ENCODE measurements at regions not wholly inside any gene's neighbourhood (a gene's known extent, or its start where the extent isn't known, plus 50 kb on each side); places are given as distances from the start of the nearest gene placed in this dataset.

- Histone ChIP-seq H3K9me3 (ENCODE audit: insufficient read depth, low read length) (peaks cover 4% of the 10 kb centered on the region; the same call in 1 of the 2 replicates), H3K4me1 (ENCODE audit: insufficient read depth, insufficient read length) (peaks cover 28% of the 10 kb centered on the region), H3K36me3 (ENCODE audit: insufficient read depth, insufficient read length, low read length) (no peaks in the 10 kb centered on the region), H3K9ac (ENCODE audit: insufficient read length, low read depth) (peak overlapping the region; percentile 46), H3K27me3 (ENCODE audit: insufficient read depth, insufficient read length) (peaks cover 4% of the 10 kb centered on the region), H3K4me3 (ENCODE audit: insufficient read length, low read depth) (peak overlapping the region; percentile 44)
- DNase-seq (ENCODE audit: low read depth, low spot score): no peak
- TF ChIP-seq SUZ12 (IDR thresholded peaks at IDR 0.05; ENCODE audit: extremely low read depth, insufficient read depth, insufficient read length) (no peak), ZNF274 (IDR thresholded peaks at IDR 0.05; ENCODE audit: low read depth, low read length) (no peak), YY1 (IDR thresholded peaks at IDR 0.05; ENCODE audit: insufficient read depth, insufficient read length) (no peak)
Observed at GRCh38 chr4:3861720-3862639, 95.8 kb downstream of the ADRA2C start.

GRCh38 chr4:3862640-3863420, 96.6 kb downstream of the ADRA2C start:
- H3K4me3 ChIP-seq (ENCODE audit: insufficient read length, low read depth): peak overlapping the region; percentile 44

GRCh38 chr4:3863841-3864741, 97.9 kb downstream of the ADRA2C start:
- peaks cover 5% of the 10 kb centered on the region for H3K27me3 ChIP-seq (ENCODE audit: insufficient read depth, insufficient read length)
- TF ChIP-seq SUZ12 (IDR thresholded peaks at IDR 0.05; ENCODE audit: extremely low read depth, insufficient read depth, insufficient read length) (no peak), ZNF274 (IDR thresholded peaks at IDR 0.05; ENCODE audit: low read depth, low read length) (no peak), YY1 (IDR thresholded peaks at IDR 0.05; ENCODE audit: insufficient read depth, insufficient read length) (no peak)
- DNase-seq (ENCODE audit: low read depth, low spot score): no peak
- H3K9ac ChIP-seq (ENCODE audit: insufficient read length, low read depth): no peak overlapping the region
- no peaks in the 10 kb centered on the region for H3K36me3 ChIP-seq (ENCODE audit: insufficient read depth, insufficient read length, low read length)
- peaks cover 19% of the 10 kb centered on the region; the same call in 1 of the 2 replicates for H3K9me3 ChIP-seq (ENCODE audit: insufficient read depth, low read length)
- no peak overlapping the region for H3K4me3 ChIP-seq (ENCODE audit: insufficient read length, low read depth)
- peaks cover 30% of the 10 kb centered on the region for H3K4me1 ChIP-seq (ENCODE audit: insufficient read depth, insufficient read length)

More at GRCh38 chr4:3862640-3863420, 96.6 kb downstream of the ADRA2C start:
- peak overlapping the region; percentile 57 for H3K9ac ChIP-seq (ENCODE audit: insufficient read length, low read depth)
- peaks cover 4% of the 10 kb centered on the region for H3K27me3 ChIP-seq (ENCODE audit: insufficient read depth, insufficient read length)
- H3K36me3 ChIP-seq (ENCODE audit: insufficient read depth, insufficient read length, low read length): no peaks in the 10 kb centered on the region
- TF ChIP-seq YY1 (IDR thresholded peaks at IDR 0.05; ENCODE audit: insufficient read depth, insufficient read length): no peak
- TF ChIP-seq SUZ12 (IDR thresholded peaks at IDR 0.05; ENCODE audit: extremely low read depth, insufficient read depth, insufficient read length): no peak
- no peak for TF ChIP-seq ZNF274 (IDR thresholded peaks at IDR 0.05; ENCODE audit: low read depth, low read length)
- peak; percentile 79 for DNase-seq (ENCODE audit: low read depth, low spot score)
- H3K9me3 ChIP-seq (ENCODE audit: insufficient read depth, low read length): peaks cover 12% of the 10 kb centered on the region; the same call in 1 of the 2 replicates
- H3K4me1 ChIP-seq (ENCODE audit: insufficient read depth, insufficient read length): peaks cover 28% of the 10 kb centered on the region

- H3K9ac ChIP-seq (ENCODE audit: insufficient read length, low read depth): no peak overlapping the region
- no peaks in the 10 kb centered on the region for H3K36me3 ChIP-seq (ENCODE audit: insufficient read depth, insufficient read length, low read length)
- H3K4me1 ChIP-seq (ENCODE audit: insufficient read depth, insufficient read length): peaks cover 30% of the 10 kb centered on the region
- no peak for TF ChIP-seq ZNF274 (IDR thresholded peaks at IDR 0.05; ENCODE audit: low read depth, low read length)
- no peak for TF ChIP-seq SUZ12 (IDR thresholded peaks at IDR 0.05; ENCODE audit: extremely low read depth, insufficient read depth, insufficient read length)
- no peak for TF ChIP-seq YY1 (IDR thresholded peaks at IDR 0.05; ENCODE audit: insufficient read depth, insufficient read length)
- no peak for DNase-seq (ENCODE audit: low read depth, low spot score)
- no peak overlapping the region for H3K4me3 ChIP-seq (ENCODE audit: insufficient read length, low read depth)
- H3K9me3 ChIP-seq (ENCODE audit: insufficient read depth, low read length): peaks cover 19% of the 10 kb centered on the region; the same call in 1 of the 2 replicates
- H3K27me3 ChIP-seq (ENCODE audit: insufficient read depth, insufficient read length): peaks cover 15% of the 10 kb centered on the region
Observed at GRCh38 chr4:3864742-3865721, 98.8 kb downstream of the ADRA2C start.

GRCh38 chr4:3865986-3866812, 100.0 kb downstream of the ADRA2C start:
- Histone ChIP-seq H3K36me3 (ENCODE audit: insufficient read depth, insufficient read length, low read length) (no peaks in the 10 kb centered on the region), H3K4me3 (ENCODE audit: insufficient read length, low read depth) (no peak overlapping the region), H3K4me1 (ENCODE audit: insufficient read depth, insufficient read length) (peaks cover 29% of the 10 kb centered on the region), H3K27me3 (ENCODE audit: insufficient read depth, insufficient read length) (peaks cover 26% of the 10 kb centered on the region), H3K9ac (ENCODE audit: insufficient read length, low read depth) (no peak overlapping the region), H3K9me3 (ENCODE audit: insufficient read depth, low read length) (peaks cover 19% of the 10 kb centered on the region; the same call in 1 of the 2 replicates)
- TF ChIP-seq SUZ12 (IDR thresholded peaks at IDR 0.05; ENCODE audit: extremely low read depth, insufficient read depth, insufficient read length) (no peak), ZNF274 (IDR thresholded peaks at IDR 0.05; ENCODE audit: low read depth, low read length) (no peak), YY1 (IDR thresholded peaks at IDR 0.05; ENCODE audit: insufficient read depth, insufficient read length) (no peak)
- no peak for DNase-seq (ENCODE audit: low read depth, low spot score)

Measured in NT2/D1 (cell line).